ENCODE measurements at regions not wholly inside any gene's neighbourhood (a gene's known extent, or its start where the extent isn't known, plus 50 kb on each side); places are given as distances from the start of the nearest gene placed in this dataset.

DNA sequence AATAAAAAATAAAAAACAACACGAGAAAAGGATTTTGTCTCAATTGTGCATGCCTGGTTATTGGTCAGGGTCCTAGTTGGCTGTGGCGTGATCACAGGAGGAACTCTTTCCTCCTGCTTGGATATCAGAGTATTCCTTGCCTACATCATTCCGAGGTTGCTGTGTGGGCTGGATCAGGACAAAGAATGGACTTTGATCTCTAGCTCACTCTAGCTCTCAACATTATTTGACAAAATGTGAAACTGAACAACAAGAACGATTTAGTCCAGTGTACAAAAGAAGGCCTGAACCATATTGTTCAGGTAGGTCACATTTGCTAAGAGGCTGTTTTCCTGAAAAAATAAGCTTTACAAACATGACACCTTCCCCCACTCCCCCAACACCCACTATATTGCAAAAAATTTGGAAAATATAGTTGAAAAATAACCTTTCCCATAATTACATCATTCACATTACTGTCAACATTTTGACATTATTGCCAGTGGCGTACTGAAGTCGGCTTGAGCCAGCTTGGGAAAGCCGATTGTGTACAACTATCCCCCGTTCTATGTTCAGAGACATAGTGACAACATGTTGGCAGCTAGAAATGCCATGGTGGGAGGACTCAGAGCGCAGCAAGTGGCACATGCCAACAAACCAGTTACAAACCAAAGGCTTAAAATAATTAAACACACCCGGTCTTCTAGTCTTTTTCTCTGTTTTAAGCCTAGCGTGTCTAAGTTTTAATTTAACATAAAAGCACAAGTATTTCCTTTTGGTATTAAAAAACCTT, 179.0 kb downstream of the LPIN1 start:
- no peak overlapping the region for H3K27ac Mint-ChIP-seq
- Histone ChIP-seq H3K4me2 (no peak overlapping the region), H3K4me3 (no peak overlapping the region), H2AFZ (replicated peaks) (no peak overlapping the region), H3K9ac (no peak overlapping the region), H3K79me2 (ENCODE audit: low read depth) (no peaks in the 10 kb centered on the region), H3K27ac (no peak overlapping the region), H4K20me1 (ENCODE audit: low read depth) (no peaks in the 10 kb centered on the region), H3F3A (ENCODE audit: low read depth) (no peaks in the 10 kb centered on the region), H3K27me3 (no peaks in the 10 kb centered on the region), H3K4me1 (peaks cover 5% of the 10 kb centered on the region), H3K36me3 (no peaks in the 10 kb centered on the region), H3K9me3 (ENCODE audit: low read depth) (no peaks in the 10 kb centered on the region)
- no peak for TF ChIP-seq EZH2phosphoT487 (IDR thresholded peaks at IDR 0.05)
- TF ChIP-seq EZH2 (IDR thresholded peaks at IDR 0.05), result no peak
- TF ChIP-seq, protein P1, sequence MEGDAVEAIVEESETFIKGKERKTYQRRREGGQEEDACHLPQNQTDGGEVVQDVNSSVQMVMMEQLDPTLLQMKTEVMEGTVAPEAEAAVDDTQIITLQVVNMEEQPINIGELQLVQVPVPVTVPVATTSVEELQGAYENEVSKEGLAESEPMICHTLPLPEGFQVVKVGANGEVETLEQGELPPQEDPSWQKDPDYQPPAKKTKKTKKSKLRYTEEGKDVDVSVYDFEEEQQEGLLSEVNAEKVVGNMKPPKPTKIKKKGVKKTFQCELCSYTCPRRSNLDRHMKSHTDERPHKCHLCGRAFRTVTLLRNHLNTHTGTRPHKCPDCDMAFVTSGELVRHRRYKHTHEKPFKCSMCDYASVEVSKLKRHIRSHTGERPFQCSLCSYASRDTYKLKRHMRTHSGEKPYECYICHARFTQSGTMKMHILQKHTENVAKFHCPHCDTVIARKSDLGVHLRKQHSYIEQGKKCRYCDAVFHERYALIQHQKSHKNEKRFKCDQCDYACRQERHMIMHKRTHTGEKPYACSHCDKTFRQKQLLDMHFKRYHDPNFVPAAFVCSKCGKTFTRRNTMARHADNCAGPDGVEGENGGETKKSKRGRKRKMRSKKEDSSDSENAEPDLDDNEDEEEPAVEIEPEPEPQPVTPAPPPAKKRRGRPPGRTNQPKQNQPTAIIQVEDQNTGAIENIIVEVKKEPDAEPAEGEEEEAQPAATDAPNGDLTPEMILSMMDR (IDR thresholded peaks at IDR 0.05), result no peak
- H3K9me3 Mint-ChIP-seq, result no peaks in the 10 kb centered on the region
- H3K4me3 Mint-ChIP-seq, result no peak overlapping the region
- peaks cover 13% of the 10 kb centered on the region for H3K4me1 Mint-ChIP-seq
- no peaks in the 10 kb centered on the region for H3K27me3 Mint-ChIP-seq (ENCODE audit: insufficient read depth, low read depth)
- no peak for DNase-seq (ENCODE audit: low spot score)
- no peaks in the 10 kb centered on the region for H3K36me3 Mint-ChIP-seq

- Mint-ChIP-seq H3K4me1 (peaks cover 13% of the 10 kb centered on the region), H3K4me3 (no peak overlapping the region), H3K36me3 (no peaks in the 10 kb centered on the region), H3K27me3 (ENCODE audit: insufficient read depth, low read depth) (no peaks in the 10 kb centered on the region), H3K27ac (no peak overlapping the region), H3K9me3 (no peaks in the 10 kb centered on the region)
- H3K79me2 ChIP-seq (ENCODE audit: low read depth), result no peaks in the 10 kb centered on the region
- H4K20me1 ChIP-seq (ENCODE audit: low read depth), result no peaks in the 10 kb centered on the region
- H3K9ac ChIP-seq, result no peak overlapping the region
- no peak overlapping the region for H3K4me3 ChIP-seq
- TF ChIP-seq, protein P1 (IDR thresholded peaks at IDR 0.05), result no peak
- TF ChIP-seq EZH2phosphoT487 (IDR thresholded peaks at IDR 0.05) (no peak), EZH2 (IDR thresholded peaks at IDR 0.05) (no peak)
- no peaks in the 10 kb centered on the region for H3K36me3 ChIP-seq
- H3F3A ChIP-seq (ENCODE audit: low read depth), result no peaks in the 10 kb centered on the region
- no peak overlapping the region for H3K4me2 ChIP-seq
- no peak overlapping the region for H2AFZ ChIP-seq (replicated peaks)
- H3K9me3 ChIP-seq (ENCODE audit: low read depth), result no peaks in the 10 kb centered on the region
- DNase-seq (ENCODE audit: low spot score), result no peak
- no peak overlapping the region for H3K27ac ChIP-seq
- no peaks in the 10 kb centered on the region for H3K27me3 ChIP-seq
- H3K4me1 ChIP-seq, result no peaks in the 10 kb centered on the region
Measured at GRCh38 chr2:11930211-11930761, 183.9 kb downstream of the LPIN1 start.

DNA sequence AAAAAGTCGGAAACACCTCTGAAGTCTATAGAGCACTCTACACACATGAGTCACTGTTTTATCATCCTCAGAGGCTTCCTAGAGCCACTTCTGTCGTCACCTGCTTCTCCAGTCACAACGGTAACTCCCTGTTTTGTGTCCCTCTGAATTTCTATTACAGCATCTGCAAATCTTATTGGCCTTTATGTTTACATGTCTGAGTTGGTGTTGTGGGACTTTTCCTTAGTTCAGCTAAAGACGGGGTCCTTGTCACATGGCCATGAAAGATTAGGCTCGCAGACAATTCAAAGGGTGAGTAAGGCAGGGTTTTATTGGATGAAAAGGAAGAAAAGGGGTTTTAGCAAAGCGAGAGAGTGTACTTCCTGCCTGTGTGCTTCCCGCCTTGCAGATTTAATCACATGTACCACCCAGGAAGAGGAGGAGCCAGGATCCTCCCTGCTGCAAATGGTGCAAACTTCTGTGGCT, 185.6 kb downstream of the LPIN1 start:
- Histone ChIP-seq H3K9me3 (ENCODE audit: low read depth) (no peaks in the 10 kb centered on the region), H3K27ac (no peak overlapping the region), H3K27me3 (no peaks in the 10 kb centered on the region), H2AFZ (replicated peaks) (peak overlapping the region; percentile 60), H3K9ac (no peak overlapping the region), H4K20me1 (ENCODE audit: low read depth) (no peaks in the 10 kb centered on the region), H3K4me1 (no peaks in the 10 kb centered on the region), H3K36me3 (no peaks in the 10 kb centered on the region), H3K4me2 (no peak overlapping the region), H3K79me2 (ENCODE audit: low read depth) (no peaks in the 10 kb centered on the region), H3K4me3 (no peak overlapping the region), H3F3A (ENCODE audit: low read depth) (no peaks in the 10 kb centered on the region)
- TF ChIP-seq, protein P1 (IDR thresholded peaks at IDR 0.05), result no peak
- TF ChIP-seq EZH2phosphoT487 (IDR thresholded peaks at IDR 0.05), result no peak
- TF ChIP-seq EZH2 (IDR thresholded peaks at IDR 0.05), result no peak
- no peak for DNase-seq (ENCODE audit: low spot score)
- H3K27ac Mint-ChIP-seq, result no peak overlapping the region
- no peaks in the 10 kb centered on the region for H3K36me3 Mint-ChIP-seq
- peaks cover 13% of the 10 kb centered on the region for H3K4me1 Mint-ChIP-seq
- H3K4me3 Mint-ChIP-seq, result no peak overlapping the region
- H3K9me3 Mint-ChIP-seq, result no peaks in the 10 kb centered on the region
- H3K27me3 Mint-ChIP-seq (ENCODE audit: insufficient read depth, low read depth), result no peaks in the 10 kb centered on the region
